HEK293T (cell line): ENCODE measurements at regions not wholly inside any gene's neighbourhood (a gene's known extent, or its start where the extent isn't known, plus 50 kb on each side); places are given as distances from the start of the nearest gene placed in this dataset.
"Not testable (repeated sequence)": the region's sequence is repeated elsewhere in the genome, so short reads cannot be mapped to it uniquely, and the experiment has no call there.

Experiments used
- CTCF ChIA-PET: fragments of 350-600 bp; formaldehyde crosslinking; extraction: SDS; loops from one replicate; lab custom pipeline; 2021; ENCODE audit warnings: antibody characterized with exemption, inconsistent platforms; lab: Yijun Ruan, JAX
- POLR2A ChIA-PET: fragments of 350-600 bp; formaldehyde crosslinking; extraction: SDS; loops from one replicate; lab custom pipeline; 2020; ENCODE audit warnings: antibody characterized with exemption, inconsistent platforms; lab: Yijun Ruan, JAX
- DNase-seq: peaks from one replicate; pipeline ENCODE4 v3.0.0; 2012; ENCODE audit warnings: mixed read lengths; ENCODE audit errors: extremely low spot score
- ARNT ChIP-seq: fragments of 450-650 bp; IDR thresholded peaks from 2 replicates; pipeline ENCODE4 v1.6.1; 2017; ENCODE audit warnings: mild to moderate bottlenecking
- BHLHE40 ChIP-seq: fragments of 450-650 bp; IDR thresholded peaks from 2 replicates; pipeline ENCODE4 v1.6.1; 2016; ENCODE audit warnings: mild to moderate bottlenecking, moderate library complexity, borderline replicate concordance
- CTBP1 ChIP-seq: fragments of 450-650 bp; IDR thresholded peaks from 2 replicates; pipeline ENCODE4 v1.6.1; 2016; ENCODE audit warnings: borderline replicate concordance
- ELF4 ChIP-seq: fragments of 450-650 bp; IDR thresholded peaks from 2 replicates; pipeline ENCODE4 v1.6.1; 2017; ENCODE audit warnings: antibody characterized with exemption
- FOXA1 ChIP-seq: fragments of 450-650 bp; IDR thresholded peaks from 2 replicates; pipeline ENCODE4 v1.6.1; 2016; ENCODE audit warnings: mild to moderate bottlenecking
- FOXK2 ChIP-seq: fragments of 450-650 bp; IDR thresholded peaks from 2 replicates; pipeline ENCODE4 v1.6.1; 2016; ENCODE audit warnings: mild to moderate bottlenecking
- FOXM1 ChIP-seq: fragments of 450-650 bp; IDR thresholded peaks from 2 replicates; pipeline ENCODE4 v1.6.1; 2017; ENCODE audit warnings: mild to moderate bottlenecking, borderline replicate concordance
- HDGF ChIP-seq: fragments of 450-650 bp; IDR thresholded peaks from 2 replicates; pipeline ENCODE4 v1.6.1; 2017; ENCODE audit warnings: antibody characterized with exemption, borderline replicate concordance
- L3MBTL2 ChIP-seq: fragments of 450-650 bp; conservative IDR thresholded peaks from 2 replicates; pipeline ENCODE4 v1.6.1; 2016; ENCODE audit warnings: mild to moderate bottlenecking
- LEF1 ChIP-seq: fragments of 450-650 bp; IDR thresholded peaks from 2 replicates; pipeline ENCODE4 v1.6.1; 2017; ENCODE audit warnings: mild to moderate bottlenecking, borderline replicate concordance
- NFRKB ChIP-seq: fragments of 450-650 bp; IDR thresholded peaks from 2 replicates; pipeline ENCODE4 v1.6.1; 2016; ENCODE audit warnings: mild to moderate bottlenecking, moderate library complexity
- PKNOX1 ChIP-seq: fragments of 450-650 bp; IDR thresholded peaks from 2 replicates; pipeline ENCODE4 v1.6.1; 2016
- SP1 ChIP-seq: fragments of 450-650 bp; IDR thresholded peaks from 2 replicates; pipeline ENCODE4 v1.6.1; 2017
- SUZ12 ChIP-seq: fragments of 450-650 bp; IDR thresholded peaks from 2 replicates; pipeline ENCODE4 v1.6.1; 2016; ENCODE audit warnings: mild to moderate bottlenecking
- TARDBP ChIP-seq: fragments of 450-650 bp; IDR thresholded peaks from 2 replicates; pipeline ENCODE4 v1.6.1; 2016
- ZNF384 ChIP-seq: fragments of 450-650 bp; IDR thresholded peaks from 2 replicates; pipeline ENCODE4 v1.6.1; 2016

DNA sequence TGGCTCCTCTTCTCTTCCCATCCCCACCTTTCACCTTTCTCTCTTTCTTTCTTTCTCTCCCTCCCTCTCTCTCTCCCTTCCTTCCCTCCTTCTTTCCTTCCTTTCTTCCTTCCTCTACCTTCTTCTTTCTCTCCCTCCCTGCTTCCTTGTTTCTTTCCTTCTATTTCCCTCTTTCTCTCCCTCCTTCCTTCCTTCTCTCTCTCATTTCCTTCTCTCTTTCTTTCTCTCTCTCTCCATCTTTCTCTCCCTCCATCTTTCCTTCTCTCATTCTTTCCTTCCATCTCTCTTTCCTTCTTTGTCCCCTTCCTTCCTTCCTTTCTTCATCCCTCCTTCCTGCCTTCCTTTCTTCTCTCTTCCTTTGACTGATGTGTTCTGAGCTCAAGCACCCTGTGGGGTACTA, 1467.0 kb upstream of the DEFB115 start:
- ChIA-PET POLR2A (no interaction called here), CTCF (no interaction called here)
- TF ChIP-seq LEF1 (no peak), L3MBTL2 (no peak), FOXK2 (no peak), HDGF (no peak), FOXM1 (no peak)
- DNase-seq, result no peak

- DNase-seq, POLR2A ChIA-PET, CTCF ChIA-PET: not testable (repeated sequence)
These were observed 1426.0 kb upstream of the DEFB115 start for GRCh38 chr20:29831508-29831907.

- CTCF ChIA-PET, POLR2A ChIA-PET, DNase-seq: not testable (repeated sequence)
These were observed 1389.5 kb upstream of the DEFB115 start for GRCh38 chr20:29868014-29868413.

DNA sequence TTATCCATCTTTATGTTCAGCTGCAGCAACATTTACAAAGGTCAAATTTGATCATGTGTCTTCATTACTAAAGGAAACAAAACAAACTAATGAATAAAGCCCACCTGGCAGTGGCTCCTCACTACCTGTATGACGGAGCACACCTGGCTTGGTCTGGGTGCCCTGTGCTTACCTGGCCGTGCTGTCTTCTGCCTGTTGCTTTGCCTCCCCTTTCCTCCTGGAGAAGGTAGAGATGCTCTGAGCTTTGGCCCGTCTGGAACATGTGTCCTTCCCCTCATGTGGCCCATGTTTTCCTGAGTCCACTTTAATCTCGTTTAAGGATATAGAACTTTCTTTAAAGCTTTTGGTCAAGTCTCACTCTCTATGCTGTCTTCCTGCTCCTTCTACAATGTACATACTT, 1388.8 kb upstream of the DEFB115 start:
- CTCF ChIA-PET, result not testable (repeated sequence)

GRCh38 chr20:29871816-29872215, 1385.6 kb upstream of the DEFB115 start:
- CTCF ChIA-PET, DNase-seq, POLR2A ChIA-PET: not testable (repeated sequence)

More for the DNA sequence above, 1388.8 kb upstream of the DEFB115 start:
- POLR2A ChIA-PET, DNase-seq: not testable (repeated sequence)

- ChIA-PET POLR2A (no interaction called here), CTCF (no interaction called here)
- no peak for DNase-seq
- TF ChIP-seq PKNOX1 (no peak), FOXM1 (no peak), NFRKB (no peak), LEF1 (no peak), FOXK2 (no peak), HDGF (no peak), TARDBP (no peak), ELF4 (no peak), SUZ12 (no peak), ZNF384 (no peak), FOXA1 (no peak), SP1 (no peak), ARNT (no peak), CTBP1 (no peak), L3MBTL2 (no peak), BHLHE40 (no peak)
These were observed 1383.5 kb upstream of the DEFB115 start for GRCh38 chr20:29873946-29874345.

GRCh38 chr20:29874476-29875202, 1382.8 kb upstream of the DEFB115 start:
- CTCF ChIA-PET, result no interaction called here
- POLR2A ChIA-PET, result no interaction called here
- TF ChIP-seq SP1 (no peak), HDGF (no peak), PKNOX1 (no peak), TARDBP (no peak), ZNF384 (no peak), ELF4 (no peak), ARNT (no peak), BHLHE40 (no peak), SUZ12 (no peak), L3MBTL2 (no peak), NFRKB (no peak), CTBP1 (no peak), LEF1 (no peak), FOXK2 (no peak), FOXM1 (no peak), FOXA1 (no peak)
- no peak for DNase-seq

DNA sequence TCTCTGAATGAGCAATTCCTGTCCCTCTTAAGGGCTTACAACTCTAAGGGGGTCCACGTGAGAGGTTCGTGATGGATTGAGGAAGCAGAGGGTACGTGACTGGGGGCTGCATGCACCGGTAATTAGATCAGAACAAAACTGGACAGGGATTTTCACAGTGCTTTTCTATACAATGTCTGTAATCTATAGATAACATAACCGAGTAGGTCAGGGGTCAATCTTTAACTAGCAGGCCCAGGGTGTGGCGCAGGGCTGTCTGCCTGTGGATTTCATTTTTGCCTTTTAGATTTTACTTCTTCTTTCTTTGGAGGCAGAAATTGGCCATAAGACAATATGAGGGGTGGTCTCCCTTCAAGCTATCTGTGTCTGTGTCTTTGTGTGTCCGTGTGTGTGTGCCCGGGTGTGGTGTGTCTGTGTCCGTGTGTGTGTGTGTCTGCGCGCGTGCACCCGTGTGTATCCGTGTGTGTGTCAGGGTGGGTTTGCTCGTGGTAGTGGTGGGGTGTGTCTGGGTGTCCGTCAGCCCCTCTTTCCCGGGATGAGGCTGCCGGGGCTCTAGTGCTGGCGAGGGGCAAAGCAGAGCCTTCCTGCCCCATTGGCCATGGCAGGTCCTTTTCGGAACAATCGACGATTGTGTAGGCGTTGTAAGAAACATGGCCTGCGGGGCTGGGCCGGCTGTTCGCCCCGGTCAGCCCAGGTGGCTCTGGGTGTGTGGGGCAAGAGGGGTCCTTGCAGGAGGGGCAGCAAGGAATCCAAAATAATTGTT, 1382.0 kb upstream of the DEFB115 start:
- CTCF ChIA-PET, POLR2A ChIA-PET, DNase-seq: not testable (repeated sequence)

- CTCF ChIA-PET, POLR2A ChIA-PET, DNase-seq: not testable (repeated sequence)
These were observed 1381.2 kb upstream of the DEFB115 start for GRCh38 chr20:29876084-29876910.
